Tibial nerve (tissue), 4 donors: ENCODE measurements at regions not wholly inside any gene's neighbourhood (a gene's known extent, or its start where the extent isn't known, plus 50 kb on each side); places are given as distances from the start of the nearest gene placed in this dataset.

Experiments
- EP300 ChIP-seq, 2 donors: sonication (generic); formaldehyde crosslinking; IDR thresholded peaks; one replicate each; pipeline ENCODE4 v1.6.1; 2017; ENCODE audit warnings: antibody characterized with exemption in 2 of 2, mild to moderate bottlenecking in 1 of 2
- TF ChIP-seq, protein P1 (sequence below), 5 experiments: fragments of 200-600 bp in 3 of 5; fragments of 450-650 bp in 2 of 5; sonication (generic) in 3 of 5; IDR thresholded peaks; one replicate each; pipeline ENCODE4 v1.5.1; 2016 to 2019; ENCODE audit warnings: antibody characterized with exemption in 5 of 5, mild to moderate bottlenecking in 3 of 5, moderate library complexity in 2 of 5

DNA sequence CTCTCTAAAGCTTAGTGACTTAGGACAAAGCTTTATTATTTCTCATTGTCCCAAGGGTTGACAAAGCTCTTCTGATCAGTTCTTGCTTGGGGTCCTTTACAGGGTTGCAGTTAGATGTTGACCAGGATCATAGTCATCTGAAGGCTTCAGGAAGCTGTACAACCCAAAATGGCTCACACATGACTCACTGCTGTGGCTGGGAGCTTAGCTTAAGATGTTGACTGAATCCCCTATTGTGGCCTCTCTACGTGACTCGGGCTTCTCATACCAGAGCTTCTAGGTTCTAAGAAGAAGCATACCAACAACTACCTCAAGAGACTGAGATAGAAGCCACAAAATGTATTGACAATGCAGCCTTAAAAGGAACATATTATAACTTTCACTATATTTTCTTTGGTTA is 569.6 kb upstream of the ROBO2 start:
- no peak for TF ChIP-seq EP300 (IDR thresholded peaks at IDR 0.05)
- TF ChIP-seq, protein P1, sequence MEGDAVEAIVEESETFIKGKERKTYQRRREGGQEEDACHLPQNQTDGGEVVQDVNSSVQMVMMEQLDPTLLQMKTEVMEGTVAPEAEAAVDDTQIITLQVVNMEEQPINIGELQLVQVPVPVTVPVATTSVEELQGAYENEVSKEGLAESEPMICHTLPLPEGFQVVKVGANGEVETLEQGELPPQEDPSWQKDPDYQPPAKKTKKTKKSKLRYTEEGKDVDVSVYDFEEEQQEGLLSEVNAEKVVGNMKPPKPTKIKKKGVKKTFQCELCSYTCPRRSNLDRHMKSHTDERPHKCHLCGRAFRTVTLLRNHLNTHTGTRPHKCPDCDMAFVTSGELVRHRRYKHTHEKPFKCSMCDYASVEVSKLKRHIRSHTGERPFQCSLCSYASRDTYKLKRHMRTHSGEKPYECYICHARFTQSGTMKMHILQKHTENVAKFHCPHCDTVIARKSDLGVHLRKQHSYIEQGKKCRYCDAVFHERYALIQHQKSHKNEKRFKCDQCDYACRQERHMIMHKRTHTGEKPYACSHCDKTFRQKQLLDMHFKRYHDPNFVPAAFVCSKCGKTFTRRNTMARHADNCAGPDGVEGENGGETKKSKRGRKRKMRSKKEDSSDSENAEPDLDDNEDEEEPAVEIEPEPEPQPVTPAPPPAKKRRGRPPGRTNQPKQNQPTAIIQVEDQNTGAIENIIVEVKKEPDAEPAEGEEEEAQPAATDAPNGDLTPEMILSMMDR (IDR thresholded peaks at IDR 0.05), result no peak
